ENCODE measurements at regions not wholly inside any gene's neighbourhood (a gene's known extent, or its start where the extent isn't known, plus 50 kb on each side); places are given as distances from the start of the nearest gene placed in this dataset.

DNA sequence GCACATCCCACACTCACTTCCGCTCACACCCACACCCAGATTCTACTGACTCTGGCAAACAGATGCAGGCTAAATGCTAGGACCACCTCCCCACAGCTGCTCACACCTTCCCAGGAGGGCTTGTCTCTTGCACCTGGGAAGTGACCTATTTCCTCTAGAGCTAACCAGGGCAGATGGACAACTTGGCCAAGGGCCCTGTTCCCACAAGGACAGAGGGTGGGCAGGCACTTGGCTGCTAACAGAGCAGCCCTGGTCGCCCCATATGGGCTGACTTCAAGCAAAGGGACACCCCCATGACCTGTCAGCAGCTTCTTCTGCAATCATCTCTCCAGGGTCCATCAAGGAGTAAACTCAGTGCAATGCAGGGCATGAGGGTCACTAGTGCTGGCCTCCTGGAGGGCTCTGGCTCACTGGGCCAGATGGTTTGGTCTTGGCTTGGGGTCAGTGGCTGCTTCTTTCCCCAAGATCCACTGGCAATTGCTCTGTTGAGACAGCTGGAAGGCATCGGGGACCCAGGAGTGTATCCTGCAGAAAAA lies 641.5 kb downstream of the PLPP3 start:
- H3K27ac ChIP-seq = no peak overlapping the region
- TF ChIP-seq ZFX (IDR thresholded peaks at IDR 0.05; ENCODE audit: borderline replicate concordance) = no peak
- TF ChIP-seq, protein P1, sequence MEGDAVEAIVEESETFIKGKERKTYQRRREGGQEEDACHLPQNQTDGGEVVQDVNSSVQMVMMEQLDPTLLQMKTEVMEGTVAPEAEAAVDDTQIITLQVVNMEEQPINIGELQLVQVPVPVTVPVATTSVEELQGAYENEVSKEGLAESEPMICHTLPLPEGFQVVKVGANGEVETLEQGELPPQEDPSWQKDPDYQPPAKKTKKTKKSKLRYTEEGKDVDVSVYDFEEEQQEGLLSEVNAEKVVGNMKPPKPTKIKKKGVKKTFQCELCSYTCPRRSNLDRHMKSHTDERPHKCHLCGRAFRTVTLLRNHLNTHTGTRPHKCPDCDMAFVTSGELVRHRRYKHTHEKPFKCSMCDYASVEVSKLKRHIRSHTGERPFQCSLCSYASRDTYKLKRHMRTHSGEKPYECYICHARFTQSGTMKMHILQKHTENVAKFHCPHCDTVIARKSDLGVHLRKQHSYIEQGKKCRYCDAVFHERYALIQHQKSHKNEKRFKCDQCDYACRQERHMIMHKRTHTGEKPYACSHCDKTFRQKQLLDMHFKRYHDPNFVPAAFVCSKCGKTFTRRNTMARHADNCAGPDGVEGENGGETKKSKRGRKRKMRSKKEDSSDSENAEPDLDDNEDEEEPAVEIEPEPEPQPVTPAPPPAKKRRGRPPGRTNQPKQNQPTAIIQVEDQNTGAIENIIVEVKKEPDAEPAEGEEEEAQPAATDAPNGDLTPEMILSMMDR (IDR thresholded peaks at IDR 0.05) = no peak

DNA sequence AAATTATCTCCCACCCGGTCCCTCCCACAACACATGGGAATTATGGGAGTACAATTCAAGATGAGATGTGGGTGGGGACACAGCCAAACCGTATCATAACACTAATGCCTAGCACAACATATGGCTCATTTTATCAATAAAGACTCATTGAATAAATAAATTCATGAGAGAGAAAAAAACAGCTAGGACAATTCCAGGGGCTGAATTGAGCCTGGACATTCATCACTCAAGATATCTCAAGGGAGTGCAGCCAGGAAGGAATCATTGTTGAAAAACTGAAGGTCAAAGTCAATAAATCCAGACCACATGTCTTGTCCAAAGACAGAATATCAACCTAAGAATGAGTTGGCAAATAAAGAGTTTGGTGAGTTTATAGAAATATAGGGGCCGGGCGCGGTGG lies 644.1 kb downstream of the PLPP3 start:
- TF ChIP-seq, protein P1 (IDR thresholded peaks at IDR 0.05) = no peak
- no peak for TF ChIP-seq ZFX (IDR thresholded peaks at IDR 0.05; ENCODE audit: borderline replicate concordance)
- no peak overlapping the region for H3K27ac ChIP-seq

DNA sequence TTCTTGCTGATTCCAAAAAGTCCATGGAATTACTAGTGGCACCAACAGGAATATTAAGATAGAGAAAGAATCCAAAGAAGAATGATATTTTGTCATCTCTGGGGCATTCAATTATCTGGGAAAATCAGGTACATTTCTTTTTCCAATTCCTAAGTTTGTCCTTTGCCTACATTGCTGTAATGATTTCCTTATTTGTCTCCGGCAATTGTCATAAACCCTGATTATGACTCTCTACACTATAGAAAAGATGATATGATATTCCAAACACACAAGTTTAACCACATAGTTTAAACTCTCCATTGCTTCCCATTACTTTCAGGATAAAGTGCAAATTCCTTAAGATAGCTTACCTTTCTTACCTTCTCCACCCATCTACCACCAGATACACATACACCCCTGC lies 647.0 kb downstream of the PLPP3 start:
- no peak overlapping the region for H3K27ac ChIP-seq
- no peak for TF ChIP-seq ZFX (IDR thresholded peaks at IDR 0.05; ENCODE audit: borderline replicate concordance)
- TF ChIP-seq, protein P1 (IDR thresholded peaks at IDR 0.05) = no peak

DNA sequence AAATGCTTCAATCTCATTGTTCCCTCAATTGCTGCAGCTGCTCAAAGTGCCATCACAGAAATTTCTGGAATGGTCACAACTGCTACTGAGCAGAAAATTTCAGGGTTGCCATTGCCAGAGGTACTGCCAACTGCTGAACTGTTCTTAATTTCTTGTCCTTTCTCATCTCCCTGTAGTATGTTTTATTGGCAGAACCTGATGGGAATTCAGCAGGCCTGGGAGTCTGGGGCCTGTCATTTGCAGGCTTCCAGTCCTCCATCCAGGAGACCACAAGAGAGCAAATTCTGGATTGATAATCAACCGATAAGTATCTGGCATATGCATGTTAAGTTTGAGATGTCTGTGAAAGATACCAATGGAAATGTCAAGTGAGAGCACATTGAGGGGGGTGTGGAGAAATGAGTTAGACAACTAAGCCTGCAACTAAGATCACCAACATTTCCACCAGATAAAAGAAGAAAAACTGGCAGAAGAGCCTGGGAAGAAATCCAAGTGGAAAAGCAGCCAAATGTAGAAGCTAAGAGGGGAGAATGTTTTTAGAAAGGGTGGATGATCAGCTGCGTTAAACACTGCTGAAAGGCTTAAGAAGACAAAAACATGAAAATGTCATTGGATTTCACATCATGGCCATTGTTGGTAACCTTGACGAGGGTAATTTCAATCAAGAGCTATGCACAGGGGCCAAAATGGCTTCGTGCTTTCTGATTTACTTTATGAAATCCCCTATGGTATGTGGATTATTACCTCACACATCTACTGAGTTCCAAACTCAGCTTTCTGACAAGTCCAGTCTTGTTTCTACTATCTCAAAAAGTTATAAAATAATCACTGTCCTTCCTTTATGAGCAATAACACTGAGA lies 648.1 kb downstream of the PLPP3 start:
- no peak overlapping the region for H3K27ac ChIP-seq
- TF ChIP-seq ZFX (IDR thresholded peaks at IDR 0.05; ENCODE audit: borderline replicate concordance) = no peak
- TF ChIP-seq, protein P1 (IDR thresholded peaks at IDR 0.05) = no peak

DNA sequence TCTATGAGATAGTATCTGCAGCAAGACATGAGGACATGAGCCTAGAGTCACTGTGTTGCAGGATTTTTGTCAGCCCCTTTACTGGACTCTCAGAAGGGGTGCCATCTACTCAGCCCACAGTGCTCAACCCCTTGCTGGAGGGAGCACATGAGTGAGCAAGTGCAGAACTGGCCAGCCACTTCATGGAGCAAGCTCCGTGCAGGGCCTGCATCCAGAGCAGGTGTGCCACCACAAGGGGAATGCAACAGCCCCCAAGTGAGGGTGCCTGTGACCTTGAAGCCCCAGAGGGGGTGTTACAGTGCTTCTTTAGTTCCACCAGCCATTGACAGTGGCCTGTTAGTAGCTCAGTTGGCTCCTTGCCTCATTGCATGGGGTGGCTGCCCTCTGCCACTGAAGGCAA lies 649.7 kb downstream of the PLPP3 start:
- TF ChIP-seq ZFX (IDR thresholded peaks at IDR 0.05; ENCODE audit: borderline replicate concordance) = no peak
- TF ChIP-seq, protein P1 (IDR thresholded peaks at IDR 0.05) = no peak

DNA sequence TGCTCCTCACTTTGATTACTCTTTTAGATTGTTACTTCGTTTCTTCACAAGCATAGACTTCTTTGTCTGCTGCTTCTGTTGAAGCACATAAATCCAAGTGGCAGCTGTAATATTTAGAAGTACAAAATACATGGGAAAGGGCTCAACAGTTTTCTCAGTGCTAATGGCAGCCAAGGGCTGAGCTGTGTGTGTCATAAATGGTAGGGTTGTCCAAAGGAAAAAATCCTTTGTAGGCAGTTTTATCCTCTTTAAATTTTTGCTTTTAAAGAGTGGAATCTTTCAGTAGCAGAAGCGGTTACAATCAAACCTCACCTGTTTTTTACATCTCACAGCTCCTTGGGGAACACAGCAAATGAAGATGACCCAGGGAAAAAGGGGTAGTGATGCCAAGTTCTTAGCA lies 650.8 kb downstream of the PLPP3 start:
- TF ChIP-seq, protein P1 (IDR thresholded peaks at IDR 0.05) = no peak
- no peak for TF ChIP-seq ZFX (IDR thresholded peaks at IDR 0.05; ENCODE audit: borderline replicate concordance)
- H3K27ac ChIP-seq = no peak overlapping the region

More for the DNA sequence above, 649.7 kb downstream of the PLPP3 start:
- no peak overlapping the region for H3K27ac ChIP-seq

DNA sequence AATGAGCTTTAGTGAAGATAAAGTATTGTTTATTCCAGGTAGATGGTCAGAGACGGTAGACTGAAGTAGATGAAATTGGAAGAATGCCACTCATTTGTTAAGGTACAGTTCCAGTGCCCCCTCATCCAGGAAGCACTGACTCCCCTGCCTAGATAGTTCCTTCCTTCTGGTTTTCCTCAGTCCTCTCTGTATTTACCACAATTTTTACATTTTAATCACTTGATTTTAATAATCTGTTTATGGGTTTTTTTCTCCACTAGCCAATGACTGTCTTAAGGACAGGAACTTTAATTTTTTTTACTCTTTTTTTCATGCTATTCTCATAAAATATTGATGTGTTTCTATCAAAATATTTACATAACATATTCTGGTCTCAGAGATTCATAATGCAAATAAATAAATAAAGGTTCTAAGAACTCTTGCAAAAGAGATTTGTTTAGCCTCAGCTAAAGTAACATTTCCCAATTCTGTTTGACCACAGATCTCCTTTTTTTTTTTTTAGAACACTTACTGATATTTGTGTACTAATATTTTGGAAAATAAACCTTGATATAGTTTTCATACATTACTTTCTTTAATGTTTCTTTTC lies 651.6 kb downstream of the PLPP3 start:
- TF ChIP-seq, protein P1 (IDR thresholded peaks at IDR 0.05) = no peak
- TF ChIP-seq ZFX (IDR thresholded peaks at IDR 0.05; ENCODE audit: borderline replicate concordance) = no peak
- no peak overlapping the region for H3K27ac ChIP-seq

All from 22Rv1 (cell line).